HCT116 (cell line): ENCODE measurements at regions not wholly inside any gene's neighbourhood (a gene's known extent, or its start where the extent isn't known, plus 50 kb on each side); places are given as distances from the start of the nearest gene placed in this dataset.

Experiments
- ATAC-seq: fragments of 200-7000 bp; cut with Tn5 transposase; 2 replicates; pipeline ENCODE4 v1.9.1; 2020; ENCODE audit warnings: mild to moderate bottlenecking, moderate library complexity
- BruUV-seq: library from RNA; stranded (reverse); fragments of 400-500 nt; replicated peaks from 2 replicates; lab custom pipeline; 2021; lab: Mats Ljungman, UMichigan
- CTCF ChIA-PET: fragments of 300-600 bp; sonication (Branson Sonifier 250); formaldehyde crosslinking; loops from one replicate; lab custom pipeline; 2021; ENCODE audit warnings: antibody characterized with exemption; lab: Charles Lee
- POLR2A ChIA-PET: fragments of 300-600, 350-600 bp; sonication (Branson Sonifier 250); formaldehyde crosslinking; loops from one replicate; lab custom pipeline; 2021; ENCODE audit warnings: antibody characterized with exemption; lab: Charles Lee
- RAD21 ChIA-PET, 2 experiments: fragments of 300-600 bp; sonication (Branson Sonifier 250); formaldehyde crosslinking; loops; one replicate each; lab custom pipeline; 2023; ENCODE audit warnings: low total read pairs in 2 of 2; ENCODE audit not compliant: uncharacterized antibody in 2 of 2, unreplicated experiment in 2 of 2, low non-redundant PET in 1 of 2; lab: Charles Lee
- DNase-seq: peaks from one replicate; pipeline ENCODE4 v3.0.0-alpha.2; 2010; ENCODE audit warnings: low read depth, low spot score
- H2AFZ ChIP-seq: fragments of 200-600 bp; shearing (Covaris generic), sonication (generic); 2 replicates; pipeline ENCODE4 v1.6.1; 2017; ENCODE audit warnings: low read depth, mixed run types, mixed read lengths, antibody characterized with exemption, low read length; ENCODE audit not compliant: poor library complexity, severe bottlenecking
- H3K27ac ChIP-seq: 2 replicates; pipeline ENCODE4 v1.5.1; 2012; ENCODE audit warnings: low read depth, low read length
- H3K27me3 ChIP-seq: fragments of 200-600 bp; sonication (generic); 2 replicates; pipeline ENCODE4 v1.6.1; 2016; ENCODE audit warnings: mixed run types, low read length, mixed read lengths; ENCODE audit not compliant: insufficient read depth
- H3K36me3 ChIP-seq, 2 experiments: fragments of 200-500 bp in 1 of 2; fragments of 200-600 bp in 1 of 2; sonication (Bioruptor generic) in 1 of 2; sonication (generic) in 1 of 2; 2 replicates each; pipeline versions ENCODE4 v1.5.1 to v1.6.1; 2014 to 2016; ENCODE audit warnings: low read length in 2 of 2, inconsistent platforms in 1 of 2, mixed read lengths in 1 of 2, mixed run types in 1 of 2; ENCODE audit not compliant: insufficient read depth in 2 of 2, control insufficient read depth in 1 of 2
- H3K4me1 ChIP-seq, 2 experiments: fragments of 200-600 bp in 1 of 2; sonication (generic) in 1 of 2; 2 replicates each; pipeline versions ENCODE4 v1.5.1 to v1.6.1; 2012 to 2017; ENCODE audit warnings: low read length in 2 of 2, inconsistent platforms in 1 of 2, mild to moderate bottlenecking in 1 of 2, mixed read lengths in 1 of 2, mixed run types in 1 of 2, moderate library complexity in 1 of 2; ENCODE audit not compliant: insufficient read depth in 2 of 2, control insufficient read depth in 1 of 2
- H3K4me2 ChIP-seq: fragments of 200-600 bp; sonication (generic); 2 replicates; pipeline ENCODE4 v1.6.1; 2017; ENCODE audit warnings: mixed run types, low read length, mixed read lengths
- H3K4me3 ChIP-seq, 2 experiments: fragments of 200-600 bp in 1 of 2; sonication (generic) in 1 of 2; replicated peaks in 1 of 2; 2 replicates each; pipeline ENCODE4 v1.5.1; 2011 to 2016; ENCODE audit warnings: low read length in 2 of 2, control low read depth in 1 of 2, low read depth in 1 of 2, mild to moderate bottlenecking in 1 of 2, mixed read lengths in 1 of 2, mixed run types in 1 of 2
- H3K79me2 ChIP-seq: fragments of 200-600 bp; sonication (generic); 2 replicates; pipeline ENCODE4 v1.6.1; 2017; ENCODE audit warnings: mild to moderate bottlenecking, mixed run types, low read length, moderate library complexity, mixed read lengths; ENCODE audit not compliant: insufficient read depth
- H3K9ac ChIP-seq: fragments of 200-600 bp; sonication (generic); 2 replicates; pipeline ENCODE4 v1.6.1; 2016; ENCODE audit warnings: low read length, mixed read lengths
- H3K9me2 ChIP-seq: fragments of 200-600 bp; sonication (generic), shearing (Covaris generic); 2 replicates; pipeline ENCODE4 v1.6.1; 2017; ENCODE audit warnings: mixed run types, mild to moderate bottlenecking, moderate library complexity; ENCODE audit not compliant: insufficient read depth
- H3K9me3 ChIP-seq, 2 experiments: fragments of 200-500 bp in 1 of 2; fragments of 200-600 bp in 1 of 2; sonication (Bioruptor generic) in 1 of 2; sonication (generic) in 1 of 2; 2 replicates each; pipeline ENCODE4 v1.6.1; 2014 to 2017; ENCODE audit warnings: low read length in 2 of 2, mixed read lengths in 2 of 2, inconsistent platforms in 1 of 2, low read depth in 1 of 2, mild to moderate bottlenecking in 1 of 2, mixed run types in 1 of 2, moderate library complexity in 1 of 2; ENCODE audit not compliant: control insufficient read depth in 1 of 2, insufficient read depth in 1 of 2
- H4K20me1 ChIP-seq: fragments of 200-600 bp; sonication (generic), shearing (Covaris generic); 2 replicates; pipeline ENCODE4 v1.6.1; 2017; ENCODE audit warnings: mixed run types, mild to moderate bottlenecking, moderate library complexity; ENCODE audit not compliant: insufficient read depth
- CEBPB ChIP-seq: IDR thresholded peaks from 2 replicates; pipeline ENCODE4 v1.6.1; 2012; ENCODE audit warnings: low read depth
- EGR1 ChIP-seq: IDR thresholded peaks from 2 replicates; pipeline ENCODE4 v1.6.1; 2012; ENCODE audit warnings: low read depth
- ELF1 ChIP-seq: IDR thresholded peaks from 2 replicates; pipeline ENCODE4 v1.6.1; 2012; ENCODE audit warnings: low read depth, borderline replicate concordance
- EZH2phosphoT487 ChIP-seq: fragments of 200-600 bp; IDR thresholded peaks from 2 replicates; pipeline ENCODE4 v1.6.1; 2018; ENCODE audit warnings: antibody characterized with exemption, borderline replicate concordance
- FOSL1 ChIP-seq: IDR thresholded peaks from 2 replicates; pipeline ENCODE4 v1.6.1; 2012; ENCODE audit warnings: low read depth
- JUND ChIP-seq: IDR thresholded peaks from 2 replicates; pipeline ENCODE4 v1.6.1; 2012
- POLR2A ChIP-seq: IDR thresholded peaks from 2 replicates; pipeline ENCODE4 v1.7.0; 2011; ENCODE audit warnings: borderline replicate concordance; ENCODE audit not compliant: insufficient read depth, insufficient read length; ENCODE audit errors: extremely low read depth
- POLR2AphosphoS5 ChIP-seq: IDR thresholded peaks from 2 replicates; pipeline ENCODE4 v1.6.1; 2011; ENCODE audit warnings: mild to moderate bottlenecking, low read depth, low read length, moderate library complexity
- RAD21 ChIP-seq: IDR thresholded peaks from 2 replicates; pipeline ENCODE4 v1.6.1; 2012; ENCODE audit warnings: low read depth, mild to moderate bottlenecking
- SIN3A ChIP-seq: IDR thresholded peaks from 2 replicates; pipeline ENCODE4 v1.6.1; 2012; ENCODE audit warnings: low read depth
- SRF ChIP-seq: IDR thresholded peaks from 2 replicates; pipeline ENCODE4 v1.6.1; 2012; ENCODE audit warnings: low read depth
- TCF7L2 ChIP-seq: IDR thresholded peaks from 2 replicates; pipeline ENCODE4 v1.7.0; 2011; ENCODE audit warnings: borderline replicate concordance, inconsistent platforms; ENCODE audit not compliant: insufficient read depth, insufficient read length; ENCODE audit errors: extremely low read depth
- YY1 ChIP-seq: IDR thresholded peaks from 2 replicates; pipeline ENCODE4 v1.6.1; 2011; ENCODE audit warnings: low read length, low read depth, moderate library complexity, mild to moderate bottlenecking; ENCODE audit not compliant: insufficient replicate concordance; ENCODE audit errors: extremely low read depth
- ZFX ChIP-seq: fragments of 450-650 bp; IDR thresholded peaks from 2 replicates; pipeline ENCODE4 v1.6.1; 2017
- ZNF274 ChIP-seq: fragments of 200-500 bp; sonication (Bioruptor generic); IDR thresholded peaks from 2 replicates; pipeline ENCODE4 v1.6.1; 2014; ENCODE audit warnings: mild to moderate bottlenecking, low read depth, low read length, inconsistent platforms
- intact Hi-C: fragments of 100-400 bp; cut with micrococcal nuclease; formaldehyde crosslinking; loops from 2 replicates; pipeline ENCODE4 v1.10.0; 2022
- TF ChIP-seq, protein P1 (sequence below): IDR thresholded peaks from 2 replicates; pipeline ENCODE4 v1.6.1; 2012
- TF ChIP-seq, protein P2 (sequence below): IDR thresholded peaks from 2 replicates; pipeline ENCODE4 v1.6.1; 2012; ENCODE audit warnings: low read depth
- TF ChIP-seq, protein P3 (sequence below): IDR thresholded peaks from 2 replicates; pipeline ENCODE4 v1.6.1; 2011; ENCODE audit warnings: mild to moderate bottlenecking, low read length, moderate library complexity; ENCODE audit not compliant: insufficient replicate concordance; ENCODE audit errors: extremely low read depth
- TF ChIP-seq, protein P4 (sequence below): IDR thresholded peaks from 2 replicates; pipeline ENCODE4 v1.6.1; 2012

DNA sequence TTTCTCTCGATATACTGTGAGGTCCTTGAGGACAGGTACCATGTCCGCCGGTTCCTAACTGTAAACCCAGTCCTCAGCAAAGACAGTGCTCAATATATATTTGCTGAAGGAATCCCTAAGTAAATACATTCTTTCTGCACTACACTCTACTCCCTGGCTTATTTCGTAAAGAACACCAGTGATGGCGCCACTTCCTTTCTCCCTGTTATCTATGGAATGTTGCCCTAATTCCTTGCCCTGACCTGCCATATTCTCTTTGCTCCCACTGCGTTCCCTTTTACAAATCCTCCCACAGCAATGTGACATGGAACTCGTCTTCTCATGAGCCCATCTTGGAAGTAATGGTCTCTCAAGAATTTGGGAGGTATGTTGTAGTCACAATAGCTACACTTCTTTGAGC is 507.4 kb upstream of the COBL start:
- RAD21 ChIA-PET: no interaction called here

More for the DNA sequence above, 507.4 kb upstream of the COBL start:
- Histone ChIP-seq H3K79me2 (no peaks in the 10 kb centered on the region), H3K9me2 (no peaks in the 10 kb centered on the region), H3K9me3 (peaks cover 4 to 5% of the 10 kb centered on the region in 2 experiments; a peak in 2 of 4 replicates), H3K4me2 (no peak overlapping the region), H3K36me3 (no peaks in the 10 kb centered on the region), H3K27ac (no peak overlapping the region), H4K20me1 (no peaks in the 10 kb centered on the region), H3K9ac (no peak overlapping the region), H2AFZ (no peak overlapping the region), H3K4me3 (no peak overlapping the region), H3K27me3 (no peaks in the 10 kb centered on the region), H3K4me1 (no peaks in the 10 kb centered on the region)
- intact Hi-C loops: no loop called here
- TF ChIP-seq EGR1 (no peak), SRF (no peak), ZNF274 (no peak), FOSL1 (no peak), EZH2phosphoT487 (no peak), RAD21 (no peak), JUND (no peak), YY1 (no peak), TCF7L2 (no peak), CEBPB (no peak), SIN3A (no peak), ELF1 (no peak), ZFX (no peak), POLR2AphosphoS5 (no peak), POLR2A (no peak)
- TF ChIP-seq, protein P1, sequence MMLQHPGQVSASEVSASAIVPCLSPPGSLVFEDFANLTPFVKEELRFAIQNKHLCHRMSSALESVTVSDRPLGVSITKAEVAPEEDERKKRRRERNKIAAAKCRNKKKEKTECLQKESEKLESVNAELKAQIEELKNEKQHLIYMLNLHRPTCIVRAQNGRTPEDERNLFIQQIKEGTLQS: no peak
- TF ChIP-seq, protein P2, sequence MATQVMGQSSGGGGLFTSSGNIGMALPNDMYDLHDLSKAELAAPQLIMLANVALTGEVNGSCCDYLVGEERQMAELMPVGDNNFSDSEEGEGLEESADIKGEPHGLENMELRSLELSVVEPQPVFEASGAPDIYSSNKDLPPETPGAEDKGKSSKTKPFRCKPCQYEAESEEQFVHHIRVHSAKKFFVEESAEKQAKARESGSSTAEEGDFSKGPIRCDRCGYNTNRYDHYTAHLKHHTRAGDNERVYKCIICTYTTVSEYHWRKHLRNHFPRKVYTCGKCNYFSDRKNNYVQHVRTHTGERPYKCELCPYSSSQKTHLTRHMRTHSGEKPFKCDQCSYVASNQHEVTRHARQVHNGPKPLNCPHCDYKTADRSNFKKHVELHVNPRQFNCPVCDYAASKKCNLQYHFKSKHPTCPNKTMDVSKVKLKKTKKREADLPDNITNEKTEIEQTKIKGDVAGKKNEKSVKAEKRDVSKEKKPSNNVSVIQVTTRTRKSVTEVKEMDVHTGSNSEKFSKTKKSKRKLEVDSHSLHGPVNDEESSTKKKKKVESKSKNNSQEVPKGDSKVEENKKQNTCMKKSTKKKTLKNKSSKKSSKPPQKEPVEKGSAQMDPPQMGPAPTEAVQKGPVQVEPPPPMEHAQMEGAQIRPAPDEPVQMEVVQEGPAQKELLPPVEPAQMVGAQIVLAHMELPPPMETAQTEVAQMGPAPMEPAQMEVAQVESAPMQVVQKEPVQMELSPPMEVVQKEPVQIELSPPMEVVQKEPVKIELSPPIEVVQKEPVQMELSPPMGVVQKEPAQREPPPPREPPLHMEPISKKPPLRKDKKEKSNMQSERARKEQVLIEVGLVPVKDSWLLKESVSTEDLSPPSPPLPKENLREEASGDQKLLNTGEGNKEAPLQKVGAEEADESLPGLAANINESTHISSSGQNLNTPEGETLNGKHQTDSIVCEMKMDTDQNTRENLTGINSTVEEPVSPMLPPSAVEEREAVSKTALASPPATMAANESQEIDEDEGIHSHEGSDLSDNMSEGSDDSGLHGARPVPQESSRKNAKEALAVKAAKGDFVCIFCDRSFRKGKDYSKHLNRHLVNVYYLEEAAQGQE: no peak
- TF ChIP-seq, protein P3, sequence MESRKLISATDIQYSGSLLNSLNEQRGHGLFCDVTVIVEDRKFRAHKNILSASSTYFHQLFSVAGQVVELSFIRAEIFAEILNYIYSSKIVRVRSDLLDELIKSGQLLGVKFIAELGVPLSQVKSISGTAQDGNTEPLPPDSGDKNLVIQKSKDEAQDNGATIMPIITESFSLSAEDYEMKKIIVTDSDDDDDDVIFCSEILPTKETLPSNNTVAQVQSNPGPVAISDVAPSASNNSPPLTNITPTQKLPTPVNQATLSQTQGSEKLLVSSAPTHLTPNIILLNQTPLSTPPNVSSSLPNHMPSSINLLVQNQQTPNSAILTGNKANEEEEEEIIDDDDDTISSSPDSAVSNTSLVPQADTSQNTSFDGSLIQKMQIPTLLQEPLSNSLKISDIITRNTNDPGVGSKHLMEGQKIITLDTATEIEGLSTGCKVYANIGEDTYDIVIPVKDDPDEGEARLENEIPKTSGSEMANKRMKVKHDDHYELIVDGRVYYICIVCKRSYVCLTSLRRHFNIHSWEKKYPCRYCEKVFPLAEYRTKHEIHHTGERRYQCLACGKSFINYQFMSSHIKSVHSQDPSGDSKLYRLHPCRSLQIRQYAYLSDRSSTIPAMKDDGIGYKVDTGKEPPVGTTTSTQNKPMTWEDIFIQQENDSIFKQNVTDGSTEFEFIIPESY: no peak
- TF ChIP-seq, protein P4, sequence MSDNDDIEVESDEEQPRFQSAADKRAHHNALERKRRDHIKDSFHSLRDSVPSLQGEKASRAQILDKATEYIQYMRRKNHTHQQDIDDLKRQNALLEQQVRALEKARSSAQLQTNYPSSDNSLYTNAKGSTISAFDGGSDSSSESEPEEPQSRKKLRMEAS: no peak
- no peak for ATAC-seq
- ChIA-PET CTCF (no interaction called here), POLR2A (no interaction called here)
- DNase-seq: no peak
- no TSS peak for BruUV-seq
